ENCODE measurements at regions not wholly inside any gene's neighbourhood (a gene's known extent, or its start where the extent isn't known, plus 50 kb on each side); places are given as distances from the start of the nearest gene placed in this dataset.

- DNase-seq (ENCODE audit: insufficient read length, low spot score) (no peak), FAIRE-seq (no peak)
- no peak for TF ChIP-seq CTCF (IDR thresholded peaks at IDR 0.05; ENCODE audit: insufficient read depth, missing control alignments)
These were observed 816.0 kb downstream of the SQOR start for GRCh38 chr15:46450810-46451182.

GRCh38 chr15:46452297-46452820 lies 817.5 kb downstream of the SQOR start:
- no peak for FAIRE-seq
- TF ChIP-seq CTCF (IDR thresholded peaks at IDR 0.05; ENCODE audit: insufficient read depth, missing control alignments) = no peak

DNA sequence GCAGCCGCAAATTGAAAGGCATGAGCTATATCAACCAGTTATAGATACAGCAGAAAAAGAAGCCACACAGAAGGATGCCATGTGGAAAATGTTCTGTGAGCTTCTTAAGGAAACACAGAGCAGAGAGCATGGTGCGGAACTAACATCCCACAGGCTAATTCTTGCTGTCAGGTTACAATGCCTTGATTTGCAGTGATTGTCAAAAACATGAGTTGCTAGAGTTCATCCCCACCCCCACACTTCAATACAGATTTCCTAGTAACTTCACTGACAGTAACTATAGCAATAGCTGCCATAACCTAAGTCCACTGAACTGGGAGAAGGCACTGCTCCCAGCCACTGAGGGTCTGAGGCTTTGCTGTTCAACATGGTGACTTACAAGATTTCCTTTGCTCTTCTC lies 821.6 kb downstream of the SQOR start:
- FAIRE-seq (no peak), DNase-seq (ENCODE audit: insufficient read length, low spot score) (no peak)
- no peak for TF ChIP-seq CTCF (IDR thresholded peaks at IDR 0.05; ENCODE audit: insufficient read depth, missing control alignments)

More at GRCh38 chr15:46452297-46452820, 817.5 kb downstream of the SQOR start:
- DNase-seq (ENCODE audit: insufficient read length, low spot score) = no peak

DNA sequence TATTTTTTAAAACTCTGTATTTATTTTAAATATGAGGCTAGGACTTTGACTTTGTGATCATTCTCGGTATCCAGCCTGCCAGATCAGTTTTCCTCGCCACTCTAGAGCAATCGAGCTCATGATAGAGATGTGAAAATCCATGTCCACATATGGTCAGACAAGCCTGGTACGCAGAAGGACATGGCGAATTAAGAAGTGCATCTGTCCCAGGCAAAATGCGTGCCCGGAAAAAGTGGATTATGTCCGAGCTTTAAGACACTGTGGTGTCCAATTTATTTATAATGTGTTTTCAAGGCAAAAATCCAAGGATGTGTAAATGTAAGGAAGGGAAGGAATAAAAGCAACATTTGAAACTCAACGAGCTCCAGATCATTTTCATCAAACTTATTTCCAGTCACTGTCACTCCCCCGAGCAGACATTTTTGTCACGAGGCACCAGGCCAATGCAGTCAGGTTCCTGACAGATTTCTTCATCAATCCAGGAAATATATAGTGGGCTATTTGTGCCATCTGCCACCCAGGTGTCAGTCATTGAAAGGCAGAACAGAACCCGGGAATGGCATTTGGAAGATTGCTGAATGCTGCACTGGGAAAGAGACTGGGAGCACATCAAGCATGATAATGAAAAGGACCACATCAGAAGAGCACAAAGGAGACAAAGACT lies 825.7 kb downstream of the SQOR start:
- DNase-seq (ENCODE audit: insufficient read length, low spot score) (no peak), FAIRE-seq (no peak)
- no peak for TF ChIP-seq CTCF (IDR thresholded peaks at IDR 0.05; ENCODE audit: insufficient read depth, missing control alignments)

DNA sequence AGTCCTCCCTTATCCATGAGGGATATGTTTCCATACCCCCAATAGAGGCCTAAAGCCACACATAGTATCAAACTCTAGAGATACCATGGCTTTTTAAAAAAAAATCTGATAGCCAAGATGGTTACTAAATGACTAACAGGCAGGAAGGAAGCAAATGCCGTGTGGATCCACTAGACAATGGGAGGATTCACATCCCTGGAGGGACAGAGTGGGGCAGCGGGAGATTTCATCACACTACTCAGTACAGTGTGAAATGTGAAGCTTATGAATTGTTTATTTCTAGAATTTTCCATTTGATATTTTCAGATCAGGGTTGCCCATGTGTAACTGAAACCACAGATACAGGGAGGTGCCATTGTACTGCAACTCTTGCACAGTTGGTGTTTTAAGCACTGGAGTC lies 826.6 kb downstream of the SQOR start:
- no peak for TF ChIP-seq CTCF (IDR thresholded peaks at IDR 0.05; ENCODE audit: insufficient read depth, missing control alignments)
- FAIRE-seq (no peak), DNase-seq (ENCODE audit: insufficient read length, low spot score) (no peak)

- no peak for DNase-seq (ENCODE audit: insufficient read length, low spot score)
- TF ChIP-seq CTCF (IDR thresholded peaks at IDR 0.05; ENCODE audit: insufficient read depth, missing control alignments) = no peak
- FAIRE-seq = no peak
These were observed 832.2 kb downstream of the SQOR start for GRCh38 chr15:46467041-46467440.

- DNase-seq (ENCODE audit: insufficient read length, low spot score) = no peak
- TF ChIP-seq CTCF (IDR thresholded peaks at IDR 0.05; ENCODE audit: insufficient read depth, missing control alignments) = no peak
- no peak for FAIRE-seq
These were observed 836.3 kb downstream of the SQOR start for GRCh38 chr15:46471096-46471495.

All from D721Med (cell line).